Right atrium auricular region (tissue), 2 donors: ENCODE measurements at regions not wholly inside any gene's neighbourhood (a gene's known extent, or its start where the extent isn't known, plus 50 kb on each side); places are given as distances from the start of the nearest gene placed in this dataset.

Experiments used
- DNase-seq: peaks from one replicate; pipeline ENCODE4 v3.0.0-alpha.2; 2019; ENCODE audit warnings: low spot score
- H3K27ac ChIP-seq, 2 donors: fragments of 200-600 bp; sonication (generic); 1 replicate in 1 of 2; 2 replicates in 1 of 2; pipeline ENCODE4 v1.5.1; 2016 to 2019
- H3K27me3 ChIP-seq, 2 donors: fragments of 200-600 bp; sonication (generic); one replicate each; pipeline versions ENCODE4 v1.5.1 to v1.6.0; 2017 to 2019
- H3K36me3 ChIP-seq: fragments of 200-600 bp; sonication (generic); one replicate; pipeline ENCODE4 v1.5.1; 2016
- H3K4me1 ChIP-seq, 2 donors: fragments of 200-600 bp; sonication (generic); one replicate each; pipeline versions ENCODE4 v1.5.1 to v1.6.0; 2017 to 2019
- H3K4me3 ChIP-seq, 2 donors: fragments of 200-600 bp; sonication (generic); 1 replicate in 1 of 2; 2 replicates in 1 of 2; pipeline ENCODE4 v1.5.1; 2017 to 2019; ENCODE audit warnings: mild to moderate bottlenecking in 1 of 2, moderate library complexity in 1 of 2
- H3K9me3 ChIP-seq, 2 donors: fragments of 200-600 bp; sonication (generic); one replicate each; pipeline ENCODE4 v1.5.1; 2019
- TF ChIP-seq, protein P1 (sequence below), 2 donors: fragments of 200-600 bp; sonication (generic); IDR thresholded peaks; one replicate each; pipeline ENCODE4 v1.5.1; 2019; ENCODE audit warnings: antibody characterized with exemption in 2 of 2

DNA sequence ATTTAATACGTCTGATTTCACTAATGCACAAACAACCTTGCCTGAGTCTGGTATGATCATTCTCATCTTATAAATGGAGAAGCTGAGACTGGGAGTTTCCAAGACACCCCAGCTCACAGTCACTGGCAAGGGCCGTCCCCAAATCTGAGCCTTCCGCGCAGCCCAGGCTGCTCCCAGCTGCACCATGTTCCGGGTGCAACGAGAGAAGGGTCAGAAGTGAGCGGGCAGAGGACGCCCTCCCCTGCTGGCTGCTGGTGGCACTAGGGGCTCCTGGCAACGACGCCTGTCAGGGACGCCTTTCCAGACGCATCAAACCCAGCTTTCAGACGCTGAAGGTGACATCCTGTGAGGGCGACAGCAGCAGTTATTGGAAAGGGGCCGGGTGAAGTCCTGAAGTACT is 115.3 kb upstream of the PROKR2 start:
- TF ChIP-seq, protein P1, sequence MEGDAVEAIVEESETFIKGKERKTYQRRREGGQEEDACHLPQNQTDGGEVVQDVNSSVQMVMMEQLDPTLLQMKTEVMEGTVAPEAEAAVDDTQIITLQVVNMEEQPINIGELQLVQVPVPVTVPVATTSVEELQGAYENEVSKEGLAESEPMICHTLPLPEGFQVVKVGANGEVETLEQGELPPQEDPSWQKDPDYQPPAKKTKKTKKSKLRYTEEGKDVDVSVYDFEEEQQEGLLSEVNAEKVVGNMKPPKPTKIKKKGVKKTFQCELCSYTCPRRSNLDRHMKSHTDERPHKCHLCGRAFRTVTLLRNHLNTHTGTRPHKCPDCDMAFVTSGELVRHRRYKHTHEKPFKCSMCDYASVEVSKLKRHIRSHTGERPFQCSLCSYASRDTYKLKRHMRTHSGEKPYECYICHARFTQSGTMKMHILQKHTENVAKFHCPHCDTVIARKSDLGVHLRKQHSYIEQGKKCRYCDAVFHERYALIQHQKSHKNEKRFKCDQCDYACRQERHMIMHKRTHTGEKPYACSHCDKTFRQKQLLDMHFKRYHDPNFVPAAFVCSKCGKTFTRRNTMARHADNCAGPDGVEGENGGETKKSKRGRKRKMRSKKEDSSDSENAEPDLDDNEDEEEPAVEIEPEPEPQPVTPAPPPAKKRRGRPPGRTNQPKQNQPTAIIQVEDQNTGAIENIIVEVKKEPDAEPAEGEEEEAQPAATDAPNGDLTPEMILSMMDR (IDR thresholded peaks at IDR 0.05) = no peak
- Histone ChIP-seq H3K4me3 (no peak overlapping the region), H3K27me3 (no peaks in the 10 kb centered on the region), H3K27ac (no peak overlapping the region), H3K36me3 (no peaks in the 10 kb centered on the region), H3K4me1 (no peaks in the 10 kb centered on the region), H3K9me3 (peaks cover 0 to 3% of the 10 kb centered on the region in 2 donors)
- DNase-seq = no peak

DNA sequence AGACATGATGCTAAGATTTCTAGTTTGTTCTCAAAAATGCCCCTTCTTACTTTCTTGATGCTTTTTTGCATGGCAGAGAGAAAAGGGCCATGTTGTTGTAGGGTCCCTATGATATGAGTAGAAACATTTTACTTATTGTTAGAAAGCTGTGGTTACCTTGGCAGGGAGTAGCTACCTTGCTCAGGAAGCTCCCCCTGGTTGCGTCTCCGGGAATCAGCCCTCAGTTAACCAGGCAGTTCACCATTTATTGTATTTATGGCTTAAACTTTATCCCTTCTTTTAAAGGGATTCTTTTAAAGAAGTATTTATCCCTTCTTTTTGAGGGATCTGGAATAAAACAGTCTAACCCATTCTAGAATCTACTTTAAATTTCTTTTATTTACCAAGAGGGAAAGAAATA is 113.9 kb upstream of the PROKR2 start:
- H3K36me3 ChIP-seq = no peaks in the 10 kb centered on the region
- no peak for DNase-seq
- no peaks in the 10 kb centered on the region for H3K4me1 ChIP-seq
- H3K9me3 ChIP-seq = no peaks in the 10 kb centered on the region
- H3K4me3 ChIP-seq = no peak overlapping the region
- TF ChIP-seq, protein P1 (IDR thresholded peaks at IDR 0.05) = no peak
- H3K27me3 ChIP-seq = no peaks in the 10 kb centered on the region
- H3K27ac ChIP-seq = no peak overlapping the region

- no peak for DNase-seq
- H3K27me3 ChIP-seq = no peaks in the 10 kb centered on the region
These were observed 109.3 kb upstream of the PROKR2 start for GRCh38 chr20:5426026-5426425.

GRCh38 chr20:5416086-5416485 is 99.3 kb upstream of the PROKR2 start:
- no peaks in the 10 kb centered on the region for H3K27me3 ChIP-seq
- no peak for DNase-seq
- H3K36me3 ChIP-seq = no peaks in the 10 kb centered on the region
- no peak overlapping the region for H3K4me3 ChIP-seq
- H3K9me3 ChIP-seq = no peaks in the 10 kb centered on the region
- H3K4me1 ChIP-seq = no peaks in the 10 kb centered on the region
- TF ChIP-seq, protein P1 (IDR thresholded peaks at IDR 0.05) = no peak
- H3K27ac ChIP-seq = no peak overlapping the region

More at GRCh38 chr20:5426026-5426425, 109.3 kb upstream of the PROKR2 start:
- H3K27ac ChIP-seq = no peak overlapping the region
- no peak overlapping the region for H3K4me3 ChIP-seq
- H3K36me3 ChIP-seq = no peaks in the 10 kb centered on the region
- TF ChIP-seq, protein P1 (IDR thresholded peaks at IDR 0.05) = no peak
- no peaks in the 10 kb centered on the region for H3K9me3 ChIP-seq
- no peaks in the 10 kb centered on the region for H3K4me1 ChIP-seq

DNA sequence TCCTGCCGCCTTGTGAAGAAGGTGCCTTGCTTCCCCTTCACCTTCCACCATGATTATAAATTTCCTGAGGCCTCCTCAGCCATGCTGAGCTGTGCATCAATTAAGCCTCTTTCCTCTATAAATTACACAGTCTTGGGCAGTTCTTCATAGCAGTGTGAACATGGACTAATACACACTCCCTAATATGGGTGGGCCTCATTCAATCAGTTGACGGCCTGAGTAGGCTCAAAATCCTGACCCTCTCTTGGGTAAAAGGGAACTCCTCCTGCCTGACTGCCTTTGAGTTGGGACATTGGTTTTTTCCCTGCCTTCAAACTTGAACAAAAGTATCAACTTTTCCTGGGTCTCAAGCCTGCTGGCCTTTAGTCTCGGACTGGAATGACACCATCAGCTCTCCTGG is 96.6 kb upstream of the PROKR2 start:
- H3K4me1 ChIP-seq = no peaks in the 10 kb centered on the region
- no peaks in the 10 kb centered on the region for H3K27me3 ChIP-seq
- no peaks in the 10 kb centered on the region for H3K36me3 ChIP-seq
- no peak for DNase-seq
- H3K9me3 ChIP-seq = no peaks in the 10 kb centered on the region
- H3K4me3 ChIP-seq = no peak overlapping the region
- no peak overlapping the region for H3K27ac ChIP-seq
- TF ChIP-seq, protein P1 (IDR thresholded peaks at IDR 0.05) = no peak

- TF ChIP-seq, protein P1 (IDR thresholded peaks at IDR 0.05) = no peak
- no peaks in the 10 kb centered on the region for H3K27me3 ChIP-seq
- H3K9me3 ChIP-seq = no peaks in the 10 kb centered on the region
- no peaks in the 10 kb centered on the region for H3K4me1 ChIP-seq
- no peak overlapping the region for H3K4me3 ChIP-seq
- H3K27ac ChIP-seq = no peak overlapping the region
- H3K36me3 ChIP-seq = no peaks in the 10 kb centered on the region
- no peak for DNase-seq
These were observed 93.7 kb upstream of the PROKR2 start for GRCh38 chr20:5410470-5410869.
